ENCODE measurements at regions not wholly inside any gene's neighbourhood (a gene's known extent, or its start where the extent isn't known, plus 50 kb on each side); places are given as distances from the start of the nearest gene placed in this dataset.

DNA sequence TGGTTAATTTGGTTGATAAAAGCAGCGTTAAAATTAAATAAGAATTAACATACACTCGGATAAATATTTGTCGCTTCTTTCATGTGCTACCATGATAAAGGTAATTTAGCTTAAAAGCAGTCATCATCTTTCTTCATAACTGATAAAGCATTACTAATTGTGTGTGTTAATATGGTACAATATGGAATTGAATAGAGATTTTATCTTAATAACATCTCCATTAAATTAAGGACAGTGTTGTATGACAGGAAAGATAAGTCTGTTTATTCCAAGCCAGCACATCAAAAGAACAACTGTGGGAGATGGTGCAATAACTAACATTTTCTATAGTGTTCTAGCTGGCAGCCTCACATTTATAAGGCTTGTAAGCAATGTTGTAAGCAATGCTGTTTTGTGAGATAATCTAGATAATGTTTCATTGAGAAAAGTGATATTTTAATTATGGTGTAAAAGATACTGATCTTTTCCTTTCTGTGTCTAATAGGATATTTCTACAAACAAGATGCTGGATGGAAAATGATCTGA lies 64.4 kb upstream of the AFF3 start:
- TF ChIP-seq, protein P1, sequence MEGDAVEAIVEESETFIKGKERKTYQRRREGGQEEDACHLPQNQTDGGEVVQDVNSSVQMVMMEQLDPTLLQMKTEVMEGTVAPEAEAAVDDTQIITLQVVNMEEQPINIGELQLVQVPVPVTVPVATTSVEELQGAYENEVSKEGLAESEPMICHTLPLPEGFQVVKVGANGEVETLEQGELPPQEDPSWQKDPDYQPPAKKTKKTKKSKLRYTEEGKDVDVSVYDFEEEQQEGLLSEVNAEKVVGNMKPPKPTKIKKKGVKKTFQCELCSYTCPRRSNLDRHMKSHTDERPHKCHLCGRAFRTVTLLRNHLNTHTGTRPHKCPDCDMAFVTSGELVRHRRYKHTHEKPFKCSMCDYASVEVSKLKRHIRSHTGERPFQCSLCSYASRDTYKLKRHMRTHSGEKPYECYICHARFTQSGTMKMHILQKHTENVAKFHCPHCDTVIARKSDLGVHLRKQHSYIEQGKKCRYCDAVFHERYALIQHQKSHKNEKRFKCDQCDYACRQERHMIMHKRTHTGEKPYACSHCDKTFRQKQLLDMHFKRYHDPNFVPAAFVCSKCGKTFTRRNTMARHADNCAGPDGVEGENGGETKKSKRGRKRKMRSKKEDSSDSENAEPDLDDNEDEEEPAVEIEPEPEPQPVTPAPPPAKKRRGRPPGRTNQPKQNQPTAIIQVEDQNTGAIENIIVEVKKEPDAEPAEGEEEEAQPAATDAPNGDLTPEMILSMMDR (IDR thresholded peaks at IDR 0.05), result no peak
- Mint-ChIP-seq H3K27me3 (ENCODE audit: low read depth in 2 of 2) (peaks cover 6 to 21% of the 10 kb centered on the region in 2 donors), H3K27ac (no peak overlapping the region), H3K36me3 (no peaks in the 10 kb centered on the region), H3K4me1 (peaks cover 4 to 5% of the 10 kb centered on the region in 2 donors), H3K9me3 (no peaks in the 10 kb centered on the region), H3K4me3 (no peak overlapping the region)
- peaks cover 2% of the 10 kb centered on the region for H3K27me3 ChIP-seq (ENCODE audit: control insufficient read depth, insufficient read depth, low read length)
- no peak for ATAC-seq
- no peak for DNase-seq
- no peak overlapping the region for H3K4me3 ChIP-seq (ENCODE audit: low read length)
- peaks cover 5% of the 10 kb centered on the region for H3K4me1 ChIP-seq (ENCODE audit: control insufficient read depth, insufficient read depth, low read length)
- no peaks in the 10 kb centered on the region for H3K36me3 ChIP-seq (ENCODE audit: control insufficient read depth, insufficient read depth, low read length)
- no peak overlapping the region for H3K27ac ChIP-seq (ENCODE audit: low read length)
- intact Hi-C loops (cut with micrococcal nuclease), result no loop called here
- no peaks in the 10 kb centered on the region for H3K9me3 ChIP-seq (ENCODE audit: control insufficient read depth, insufficient read depth, low read length)
- WGBS (ENCODE audit: insufficient coverage), result no CpG with 5 or more reads among the region's 3 CpGs

DNA sequence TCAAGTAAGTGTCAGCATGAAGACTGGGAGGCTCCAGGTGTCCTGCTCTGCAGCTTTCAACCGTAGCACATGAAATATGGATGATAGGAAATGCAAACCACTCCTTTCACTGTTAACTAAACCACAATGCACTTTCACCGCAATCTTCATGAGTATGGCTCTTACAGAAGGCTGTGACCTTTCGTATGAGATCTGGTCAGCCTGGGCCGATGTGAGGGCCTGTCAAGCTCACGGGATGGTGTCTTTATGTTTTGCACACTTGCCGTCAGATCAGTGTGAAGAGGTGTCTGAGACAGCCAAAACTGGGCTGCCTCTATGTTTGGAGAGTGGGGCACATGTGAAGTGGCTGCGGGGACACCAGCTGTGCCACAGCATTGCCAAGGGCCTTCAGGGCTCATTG lies 62.8 kb upstream of the AFF3 start:
- Mint-ChIP-seq H3K27me3 (ENCODE audit: low read depth in 2 of 2) (peaks cover 6 to 21% of the 10 kb centered on the region in 2 donors), H3K27ac (no peak overlapping the region), H3K4me1 (peaks cover 4 to 5% of the 10 kb centered on the region in 2 donors), H3K36me3 (no peaks in the 10 kb centered on the region), H3K4me3 (no peak overlapping the region), H3K9me3 (no peaks in the 10 kb centered on the region)
- no peak overlapping the region for H3K4me3 ChIP-seq (ENCODE audit: low read length)
- DNase-seq (no peak), ATAC-seq (no peak)
- no peaks in the 10 kb centered on the region for H3K9me3 ChIP-seq (ENCODE audit: control insufficient read depth, insufficient read depth, low read length)
- intact Hi-C loops (cut with micrococcal nuclease), result no loop called here
- H3K27ac ChIP-seq (ENCODE audit: low read length), result no peak overlapping the region
- TF ChIP-seq, protein P1 (IDR thresholded peaks at IDR 0.05), result no peak
- peaks cover 2% of the 10 kb centered on the region for H3K27me3 ChIP-seq (ENCODE audit: control insufficient read depth, insufficient read depth, low read length)
- peaks cover 5% of the 10 kb centered on the region for H3K4me1 ChIP-seq (ENCODE audit: control insufficient read depth, insufficient read depth, low read length)
- WGBS (ENCODE audit: insufficient coverage), result 18% methylated on average over 7 of the region's 7 CpGs
- no peaks in the 10 kb centered on the region for H3K36me3 ChIP-seq (ENCODE audit: control insufficient read depth, insufficient read depth, low read length)

DNA sequence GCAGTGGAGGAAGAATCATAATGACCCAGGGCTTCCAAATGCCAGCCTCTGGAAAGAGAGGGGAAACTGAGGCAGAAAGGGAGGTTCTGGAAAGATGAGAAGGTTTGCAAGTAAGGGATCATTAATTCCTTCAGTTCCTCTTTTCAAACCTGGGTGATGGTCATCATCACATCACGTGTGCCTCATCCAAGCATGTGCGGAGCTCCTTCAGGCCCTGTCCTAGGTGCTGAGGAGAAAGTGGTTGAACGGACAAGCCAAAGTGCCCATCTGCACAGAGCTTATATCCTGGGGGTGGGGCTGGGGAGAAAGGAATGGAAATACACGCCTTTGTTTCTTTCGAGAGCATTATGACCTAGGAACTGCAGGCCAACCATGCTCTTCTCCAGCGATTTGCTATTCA lies 60.2 kb upstream of the AFF3 start:
- 92% methylated on average over 6 of the region's 6 CpGs for WGBS (ENCODE audit: insufficient coverage)
- ATAC-seq (no peak), DNase-seq (no peak)
- TF ChIP-seq, protein P1 (IDR thresholded peaks at IDR 0.05), result no peak
- Histone ChIP-seq H3K27ac (ENCODE audit: low read length) (no peak overlapping the region), H3K36me3 (ENCODE audit: control insufficient read depth, insufficient read depth, low read length) (no peaks in the 10 kb centered on the region), H3K27me3 (ENCODE audit: control insufficient read depth, insufficient read depth, low read length) (peaks cover 2% of the 10 kb centered on the region), H3K4me3 (ENCODE audit: low read length) (no peak overlapping the region), H3K9me3 (ENCODE audit: control insufficient read depth, insufficient read depth, low read length) (no peaks in the 10 kb centered on the region), H3K4me1 (ENCODE audit: control insufficient read depth, insufficient read depth, low read length) (peaks cover 5% of the 10 kb centered on the region)
- Mint-ChIP-seq H3K9me3 (no peaks in the 10 kb centered on the region), H3K27ac (no peak overlapping the region), H3K36me3 (no peaks in the 10 kb centered on the region), H3K4me3 (no peak overlapping the region), H3K27me3 (ENCODE audit: low read depth in 2 of 2) (peaks cover 6 to 17% of the 10 kb centered on the region in 2 donors), H3K4me1 (peaks cover 4 to 5% of the 10 kb centered on the region in 2 donors)
- intact Hi-C loops (cut with micrococcal nuclease), result no loop called here

DNA sequence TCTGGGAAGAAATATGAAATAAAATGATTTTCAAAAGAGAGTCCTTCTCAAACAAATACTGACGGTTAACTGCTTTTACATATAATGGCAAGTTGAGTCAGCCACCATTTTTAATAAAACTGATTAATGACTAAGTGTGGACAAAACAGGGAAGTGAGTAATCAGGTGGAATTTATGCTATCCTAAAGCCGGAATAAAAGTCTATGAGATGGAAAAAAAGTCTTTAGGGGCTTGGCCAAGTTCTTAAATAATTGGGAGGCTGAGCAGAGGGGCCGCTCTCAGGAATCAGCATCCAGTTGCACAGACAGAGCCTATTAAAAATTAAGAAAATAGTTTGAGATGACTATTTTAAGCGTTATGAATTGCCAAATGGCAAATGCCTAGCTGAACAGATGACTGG lies 58.6 kb upstream of the AFF3 start:
- Mint-ChIP-seq H3K36me3 (no peaks in the 10 kb centered on the region), H3K9me3 (no peaks in the 10 kb centered on the region), H3K27me3 (ENCODE audit: low read depth in 2 of 2) (peaks cover 6 to 17% of the 10 kb centered on the region in 2 donors), H3K27ac (no peak overlapping the region), H3K4me1 (peaks cover 4 to 5% of the 10 kb centered on the region in 2 donors), H3K4me3 (no peak overlapping the region)
- no peaks in the 10 kb centered on the region for H3K9me3 ChIP-seq (ENCODE audit: control insufficient read depth, insufficient read depth, low read length)
- WGBS (ENCODE audit: insufficient coverage), result 88% methylated on average over 3 of the region's 4 CpGs
- H3K4me1 ChIP-seq (ENCODE audit: control insufficient read depth, insufficient read depth, low read length), result peaks cover 5% of the 10 kb centered on the region
- no peak overlapping the region for H3K27ac ChIP-seq (ENCODE audit: low read length)
- H3K27me3 ChIP-seq (ENCODE audit: control insufficient read depth, insufficient read depth, low read length), result peaks cover 2% of the 10 kb centered on the region
- ATAC-seq, result no peak
- H3K4me3 ChIP-seq (ENCODE audit: low read length), result no peak overlapping the region
- intact Hi-C loops (cut with micrococcal nuclease), result no loop called here
- no peaks in the 10 kb centered on the region for H3K36me3 ChIP-seq (ENCODE audit: control insufficient read depth, insufficient read depth, low read length)
- DNase-seq, result no peak
- TF ChIP-seq, protein P1 (IDR thresholded peaks at IDR 0.05), result no peak
